HG02571 (cell line): ENCODE measurements at regions not wholly inside any gene's neighbourhood (a gene's known extent, or its start where the extent isn't known, plus 50 kb on each side); places are given as distances from the start of the nearest gene placed in this dataset.

Source experiments
- ATAC-seq: cut with Tn5 transposase; IDR thresholded peaks from one replicate; pipeline ENCODE4 v1.9.1; 2021; ENCODE audit warnings: mild to moderate bottlenecking, moderate library complexity; ENCODE audit not compliant: unreplicated experiment

GRCh38 chr3:157639756-157640426 lies 136.7 kb upstream of the VEPH1 start:
- ATAC-seq = no peak

GRCh38 chr3:157637866-157638265 lies 134.7 kb upstream of the VEPH1 start:
- no peak for ATAC-seq

DNA sequence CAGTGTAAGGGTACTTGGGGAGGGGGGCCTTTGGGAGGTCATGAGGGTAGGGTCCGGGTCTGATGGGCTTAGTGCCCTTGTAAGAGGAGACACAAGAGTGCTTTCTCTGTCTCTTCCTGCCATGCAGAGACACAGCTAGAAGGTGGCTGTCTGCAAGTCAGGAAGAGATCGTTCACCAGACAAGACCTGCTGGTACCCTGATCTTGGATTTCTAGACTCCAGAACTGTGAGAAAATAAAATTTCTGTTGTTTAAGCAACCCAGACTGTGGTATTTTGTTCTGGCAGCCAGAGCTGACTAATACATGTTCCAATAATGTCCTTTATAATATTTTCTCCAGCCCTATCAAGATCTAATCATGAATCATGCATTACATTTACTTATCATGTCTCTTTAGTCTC lies 130.0 kb upstream of the VEPH1 start:
- ATAC-seq = no peak

- no peak for ATAC-seq
These were observed 128.9 kb upstream of the VEPH1 start for GRCh38 chr3:157632075-157632474.

- ATAC-seq = no peak
These were observed 128.3 kb upstream of the VEPH1 start for GRCh38 chr3:157631478-157631877.

- ATAC-seq = no peak
These were observed 123.6 kb upstream of the VEPH1 start for GRCh38 chr3:157626817-157627216.

DNA sequence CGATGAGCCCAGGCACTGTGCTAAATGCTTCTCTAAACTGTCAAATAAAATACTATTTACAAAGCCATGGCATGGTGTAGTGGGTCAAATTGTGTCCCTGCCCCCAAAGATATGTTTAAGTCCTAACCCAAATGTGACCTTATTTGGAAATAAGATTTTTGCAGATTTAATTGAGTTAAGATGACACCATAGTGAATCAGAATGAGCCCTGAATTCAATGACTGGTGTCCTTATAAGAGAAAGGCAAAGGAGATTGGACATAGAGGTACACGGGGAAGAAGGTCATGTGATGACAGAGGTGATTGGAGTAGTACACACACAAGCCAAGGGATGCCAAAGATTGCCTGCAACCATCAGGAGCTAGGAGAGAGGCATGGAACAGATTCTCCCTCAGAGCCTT lies 121.6 kb upstream of the VEPH1 start:
- ATAC-seq = no peak

- ATAC-seq = no peak
These were observed 115.7 kb upstream of the VEPH1 start for GRCh38 chr3:157618886-157619285.

DNA sequence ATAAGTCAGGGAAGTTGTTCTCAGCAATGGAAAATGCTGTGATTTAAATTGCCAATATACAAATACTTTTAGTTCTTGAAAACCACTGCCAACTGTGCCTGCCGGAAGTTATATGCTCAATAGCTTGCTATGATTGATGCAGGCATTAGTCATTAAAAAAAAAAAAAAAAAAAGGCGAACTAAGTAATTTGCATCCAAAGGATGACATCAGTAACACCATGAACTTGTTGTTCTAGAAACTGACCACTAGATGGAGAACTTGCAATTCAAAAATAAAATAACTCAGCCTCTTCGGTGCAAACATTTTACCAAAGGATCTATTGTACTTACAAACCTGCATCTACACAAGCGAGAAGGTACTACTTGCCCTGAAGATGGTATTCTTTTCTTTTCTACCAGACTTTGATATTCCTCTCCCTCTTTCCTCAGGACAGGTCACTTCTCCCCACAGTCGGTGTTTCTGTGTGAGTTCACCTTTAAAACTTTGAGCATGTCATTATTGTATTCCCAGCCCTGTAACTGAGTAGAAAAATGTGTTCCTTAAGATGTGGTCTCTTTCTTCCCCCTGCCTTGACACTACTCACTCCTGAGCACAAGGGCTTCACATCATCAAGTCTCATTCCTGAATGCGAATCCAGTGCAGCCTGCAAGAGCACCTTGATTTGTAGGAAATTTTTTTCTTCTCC lies 115.0 kb upstream of the VEPH1 start:
- peak; percentile 76 for ATAC-seq

DNA sequence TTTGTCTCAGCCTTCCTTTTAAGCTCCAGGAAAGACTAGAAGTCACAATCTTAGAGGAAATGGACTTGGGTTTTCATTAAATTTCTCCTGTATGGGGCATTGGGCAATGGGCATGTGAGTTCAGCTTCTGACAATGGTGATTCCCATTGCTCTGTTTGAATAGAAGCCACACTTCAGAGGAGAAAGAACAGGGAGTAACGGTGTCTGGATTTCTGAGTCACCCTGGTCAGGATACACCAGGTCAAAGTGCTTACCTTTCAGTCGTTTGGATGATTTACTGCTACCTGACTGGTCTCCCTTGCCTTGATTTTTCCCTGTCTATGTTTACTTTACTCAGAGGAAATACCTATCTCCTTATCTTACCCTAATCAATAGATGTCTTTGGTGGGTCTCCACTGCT lies 111.7 kb upstream of the VEPH1 start:
- ATAC-seq = no peak

DNA sequence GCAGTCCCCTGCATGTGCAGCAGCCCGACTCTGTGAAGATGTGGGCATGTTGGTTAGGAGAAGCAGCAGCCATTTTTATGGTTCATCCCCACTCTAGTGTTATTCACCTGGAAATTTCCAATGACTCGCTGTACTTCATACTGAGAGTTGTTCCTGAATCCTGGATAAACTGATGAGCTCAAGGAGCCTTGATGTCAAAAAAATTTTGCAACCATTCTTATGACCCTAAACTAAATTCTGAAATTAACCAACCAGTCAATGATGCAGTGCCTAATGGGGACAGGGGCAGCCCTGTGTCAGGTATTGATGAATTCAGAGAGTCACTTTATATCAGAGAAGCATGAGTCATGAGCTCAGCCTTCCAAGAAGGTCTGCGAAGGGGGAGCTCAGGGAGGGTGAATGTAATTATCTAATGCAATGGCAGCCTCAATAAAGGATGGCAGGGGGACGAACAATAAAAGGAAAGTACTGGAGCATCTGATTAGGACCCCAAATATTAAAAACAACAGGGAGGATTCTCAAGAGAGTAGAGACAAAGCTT lies 108.4 kb upstream of the VEPH1 start:
- no peak for ATAC-seq

- ATAC-seq = no peak
These were observed 107.8 kb upstream of the VEPH1 start for GRCh38 chr3:157610876-157611535.

DNA sequence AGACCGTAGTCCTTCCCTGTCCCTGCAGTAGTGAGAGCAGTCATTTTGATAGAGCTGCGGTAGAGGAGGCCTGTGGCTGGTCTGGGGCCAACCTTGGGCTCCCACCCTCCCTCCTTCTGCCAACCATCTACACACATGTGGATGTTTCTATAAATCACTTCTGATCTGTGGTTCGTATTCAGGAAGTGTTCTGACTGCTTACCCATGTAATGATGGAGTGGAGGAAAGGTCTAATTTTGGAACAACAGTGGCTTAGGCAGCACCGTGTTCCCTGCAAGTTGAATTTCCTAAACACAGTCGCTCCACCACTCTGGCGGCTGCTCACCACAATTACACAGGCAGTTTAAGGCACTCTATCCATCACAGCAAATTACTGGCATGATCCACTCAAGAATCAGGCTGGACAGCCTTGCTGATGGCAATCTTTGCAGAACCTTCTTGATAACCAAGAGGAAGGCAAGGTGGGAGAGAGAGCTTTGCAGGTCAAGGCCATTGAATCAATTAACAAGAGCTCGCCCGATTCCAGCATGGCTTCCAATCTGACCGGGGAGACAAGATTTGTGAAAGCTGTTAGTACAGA lies 104.7 kb upstream of the VEPH1 start:
- no peak for ATAC-seq

GRCh38 chr3:157606852-157607197 lies 103.6 kb upstream of the VEPH1 start:
- no peak for ATAC-seq

DNA sequence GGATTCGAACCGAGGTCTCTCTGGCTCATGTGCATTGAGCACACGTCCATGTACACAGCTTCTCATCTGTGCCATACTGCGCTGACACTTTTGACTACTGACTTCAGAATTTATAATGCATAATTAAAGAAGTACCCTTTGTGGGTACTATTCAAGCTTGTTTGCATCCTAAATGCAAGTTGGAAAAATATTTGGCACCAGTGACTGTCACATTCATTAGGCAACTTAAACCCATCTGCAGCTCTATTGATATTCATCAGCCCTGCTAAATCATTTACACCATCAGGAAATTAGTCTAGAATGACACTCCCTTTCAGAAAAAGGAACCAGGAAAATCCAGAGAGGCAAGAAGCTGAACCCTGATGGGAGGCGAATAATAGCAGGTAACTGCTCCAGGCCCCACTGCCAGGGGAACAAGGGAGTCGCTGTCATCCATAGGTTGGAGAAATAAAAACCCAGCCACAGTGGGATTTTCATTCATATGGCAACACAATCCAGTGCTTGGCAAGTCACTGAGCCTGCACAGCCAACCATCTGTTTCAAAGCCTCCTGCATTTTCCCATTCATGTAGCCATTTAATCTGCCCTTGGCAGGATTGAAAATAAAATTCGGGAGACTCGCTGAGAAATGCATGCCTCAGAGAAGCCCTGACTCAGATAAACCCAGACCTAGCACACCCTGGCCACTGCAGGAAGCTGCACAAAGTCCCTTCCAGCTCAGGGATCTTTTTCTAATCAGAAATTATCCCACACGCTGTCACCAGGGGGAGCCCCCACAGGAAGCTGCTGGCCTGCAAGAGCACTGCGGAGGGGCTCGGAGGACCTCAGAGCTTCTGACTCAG lies 103.0 kb upstream of the VEPH1 start:
- ATAC-seq = peak; percentile 84

- no peak for ATAC-seq
These were observed 102.1 kb upstream of the VEPH1 start for GRCh38 chr3:157605356-157605755.

DNA sequence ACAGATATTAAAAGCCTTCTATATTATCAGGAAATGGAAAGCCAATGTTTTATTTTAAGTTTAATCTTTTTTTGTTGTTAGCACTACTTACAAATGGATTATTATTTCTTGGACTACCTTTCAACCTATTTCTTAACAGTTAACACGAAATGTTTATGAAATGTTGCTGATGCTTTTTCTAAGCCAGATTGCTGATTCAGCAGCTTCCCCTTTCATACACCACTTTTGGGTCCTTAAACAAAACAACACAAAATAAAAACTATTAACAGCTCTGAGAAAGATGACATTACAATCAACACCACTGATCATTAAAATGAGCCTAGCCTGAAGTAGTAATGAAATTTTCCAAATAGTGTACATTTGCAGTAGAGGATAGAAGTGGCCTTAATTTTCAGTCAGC lies 99.2 kb upstream of the VEPH1 start:
- no peak for ATAC-seq

GRCh38 chr3:157595259-157595658 lies 92.0 kb upstream of the VEPH1 start:
- ATAC-seq = no peak

DNA sequence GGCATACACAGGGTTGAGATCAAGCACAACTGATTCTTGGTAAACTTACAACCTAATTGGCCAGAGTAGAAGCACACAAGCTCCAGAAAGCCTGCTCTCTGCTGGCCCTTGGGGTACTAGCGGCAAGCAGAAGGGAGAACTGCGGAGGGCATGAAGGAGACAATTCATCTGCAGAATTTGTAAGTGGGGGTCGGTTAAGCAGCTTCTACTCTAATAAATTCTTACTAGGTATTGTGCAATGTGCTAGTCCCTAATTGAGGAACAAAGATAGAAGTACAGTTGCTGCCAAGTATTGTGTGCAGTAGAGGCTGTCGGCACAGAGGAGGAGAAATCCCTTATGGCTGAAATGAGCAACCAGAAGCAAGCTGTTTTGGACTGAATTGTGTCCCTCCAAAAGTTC lies 91.2 kb upstream of the VEPH1 start:
- no peak for ATAC-seq

- no peak for ATAC-seq
These were observed 89.6 kb upstream of the VEPH1 start for GRCh38 chr3:157592769-157593168.

DNA sequence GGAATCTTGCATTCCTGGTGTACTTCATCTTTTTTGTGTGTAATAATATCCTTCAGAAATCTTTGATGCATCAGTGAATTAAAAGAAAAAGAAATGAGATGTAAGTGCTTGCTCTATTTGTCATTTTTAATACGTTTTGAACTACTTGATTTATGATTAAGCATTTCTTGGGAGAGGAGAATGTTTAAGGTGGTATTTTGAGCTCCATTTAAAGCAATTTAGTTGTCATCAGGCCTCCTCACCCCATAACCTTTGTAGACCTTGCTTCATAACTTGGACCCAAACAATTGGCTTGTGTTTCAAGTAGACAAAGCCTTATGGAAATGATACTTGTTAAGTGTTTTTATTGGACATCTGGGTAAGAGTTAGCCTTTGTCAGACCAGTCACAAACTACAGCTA lies 87.1 kb upstream of the VEPH1 start:
- ATAC-seq = no peak
